ENCODE measurements at regions not wholly inside any gene's neighbourhood (a gene's known extent, or its start where the extent isn't known, plus 50 kb on each side); places are given as distances from the start of the nearest gene placed in this dataset.
A peak's percentile ranks its signal among the peaks of the same experiment; 100 is the strongest.

- TSS peak; percentile 86 for BruUV-seq (replicated peaks)
- CTCF ChIA-PET: interaction anchor here (0.6 to 1.1 kb wide), 2 partner anchors 19 to 1006 kb away, joined by 3 to 4 read pairs; no protein-coding TSS in a partner anchor
- H3K9me3 ChIP-seq (ENCODE audit: low read length): no peaks in the 10 kb centered on the region
- peak overlapping the region; percentile 20 for H3K27ac ChIP-seq (ENCODE audit: low read length)
- peak overlapping the region; percentile 43 for H3K4me3 ChIP-seq (ENCODE audit: low read length)
- DNase-seq (peak; percentile 72), ATAC-seq (peak; percentile 90)
- H3K9me2 ChIP-seq (replicated peaks; ENCODE audit: low read length): no peaks in the 10 kb centered on the region
- peaks cover 18% of the 10 kb centered on the region for H3K4me1 ChIP-seq (ENCODE audit: insufficient read depth, low read length)
- H3K9ac ChIP-seq (ENCODE audit: low read length): no peak overlapping the region
- TF ChIP-seq EZH2phosphoT487 (IDR thresholded peaks at IDR 0.05; ENCODE audit: borderline replicate concordance, low read length) (no peak), EZH2 (IDR thresholded peaks at IDR 0.05; ENCODE audit: low read length, unreplicated experiment) (no peak), CTCF (conservative IDR thresholded peaks at IDR 0.05; ENCODE audit: low read depth, low read length) (no peak)
- H2AFZ ChIP-seq (ENCODE audit: low read length): peak overlapping the region; percentile 74
- intact Hi-C loops (cut with micrococcal nuclease): loop anchor here (1.0 kb wide), 1 partner anchor 12 kb away; no protein-coding TSS in a partner anchor
- peak overlapping the region; percentile 68 for H3K4me2 ChIP-seq (ENCODE audit: low read length)
- H3K27me3 ChIP-seq (ENCODE audit: low read length): no peaks in the 10 kb centered on the region
- POLR2A ChIA-PET (ENCODE audit: unreplicated experiment): interaction anchor here (0.6 to 0.9 kb wide), 3 partner anchors 76 to 122 kb away, joined by 3 to 9 read pairs (median 4); no protein-coding TSS in a partner anchor
- H4K20me1 ChIP-seq (ENCODE audit: low read length): no peaks in the 10 kb centered on the region
- no peaks in the 10 kb centered on the region for H3K36me3 ChIP-seq (ENCODE audit: low read depth, low read length)
- no peaks in the 10 kb centered on the region for H3K79me2 ChIP-seq (ENCODE audit: low read length)
- H3F3A ChIP-seq (ENCODE audit: low read length, unreplicated experiment): no peaks in the 10 kb centered on the region
Observed at GRCh38 chr2:150601280-150602038, 114.0 kb upstream of the RND3 start.

DNA sequence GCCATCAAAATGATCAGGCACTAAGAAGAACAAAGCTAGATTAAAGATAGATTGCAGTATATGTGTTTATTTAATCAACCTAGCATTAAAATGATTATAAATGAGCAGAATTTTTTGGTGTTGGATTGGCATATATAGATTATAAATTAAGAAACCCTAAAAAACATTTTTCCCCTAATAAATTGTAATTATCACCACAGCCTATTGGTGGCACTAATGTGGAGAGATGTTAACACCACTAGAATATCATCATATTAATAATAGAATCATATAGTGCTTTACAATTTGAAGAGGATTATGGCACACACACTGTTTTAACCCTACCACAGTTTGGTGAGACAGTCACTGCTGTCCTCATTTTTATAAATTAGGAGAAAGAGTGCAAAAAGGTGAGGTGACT lies 112.4 kb upstream of the RND3 start:
- Histone ChIP-seq H3K27ac (ENCODE audit: low read length) (no peak overlapping the region), H3K9me2 (replicated peaks; ENCODE audit: low read length) (no peaks in the 10 kb centered on the region), H2AFZ (ENCODE audit: low read length) (no peak overlapping the region), H3F3A (ENCODE audit: low read length, unreplicated experiment) (no peaks in the 10 kb centered on the region), H4K20me1 (ENCODE audit: low read length) (no peaks in the 10 kb centered on the region), H3K9ac (ENCODE audit: low read length) (no peak overlapping the region), H3K4me1 (ENCODE audit: insufficient read depth, low read length) (peaks cover 16% of the 10 kb centered on the region), H3K9me3 (ENCODE audit: low read length) (no peaks in the 10 kb centered on the region), H3K27me3 (ENCODE audit: low read length) (no peaks in the 10 kb centered on the region), H3K79me2 (ENCODE audit: low read length) (no peaks in the 10 kb centered on the region), H3K4me3 (ENCODE audit: low read length) (no peak overlapping the region), H3K36me3 (ENCODE audit: low read depth, low read length) (no peaks in the 10 kb centered on the region), H3K4me2 (ENCODE audit: low read length) (no peak overlapping the region)
- ChIA-PET POLR2A (ENCODE audit: unreplicated experiment) (no interaction called here), CTCF (interaction anchor here (0.6 kb wide), 1 partner anchor 545 kb away, joined by 3 read pairs; no protein-coding TSS in a partner anchor)
- TF ChIP-seq EZH2phosphoT487 (IDR thresholded peaks at IDR 0.05; ENCODE audit: borderline replicate concordance, low read length) (no peak), CTCF (conservative IDR thresholded peaks at IDR 0.05; ENCODE audit: low read depth, low read length) (peak; percentile 51)
- ATAC-seq: no peak
- intact Hi-C loops (cut with micrococcal nuclease): no loop called here
- no TSS peak for BruUV-seq (replicated peaks)
- no peak for DNase-seq

- intact Hi-C loops (cut with micrococcal nuclease): no loop called here
- TF ChIP-seq CTCF (conservative IDR thresholded peaks at IDR 0.05; ENCODE audit: low read depth, low read length) (no peak), EZH2 (IDR thresholded peaks at IDR 0.05; ENCODE audit: low read length, unreplicated experiment) (no peak), EZH2phosphoT487 (IDR thresholded peaks at IDR 0.05; ENCODE audit: borderline replicate concordance, low read length) (no peak)
- no peaks in the 10 kb centered on the region for H3K79me2 ChIP-seq (ENCODE audit: low read length)
- H3K27me3 ChIP-seq (ENCODE audit: low read length): no peaks in the 10 kb centered on the region
- H3K9ac ChIP-seq (ENCODE audit: low read length): no peak overlapping the region
- no peak for ATAC-seq
- no peaks in the 10 kb centered on the region for H3K9me3 ChIP-seq (ENCODE audit: low read length)
- no peaks in the 10 kb centered on the region for H4K20me1 ChIP-seq (ENCODE audit: low read length)
- no peak overlapping the region for H3K4me3 ChIP-seq (ENCODE audit: low read length)
- no peaks in the 10 kb centered on the region for H3F3A ChIP-seq (ENCODE audit: low read length, unreplicated experiment)
- H3K4me1 ChIP-seq (ENCODE audit: insufficient read depth, low read length): peaks cover 16% of the 10 kb centered on the region
- POLR2A ChIA-PET (ENCODE audit: unreplicated experiment): no interaction called here
- no peaks in the 10 kb centered on the region for H3K36me3 ChIP-seq (ENCODE audit: low read depth, low read length)
- DNase-seq: no peak
- CTCF ChIA-PET: no interaction called here
- no peaks in the 10 kb centered on the region for H3K9me2 ChIP-seq (replicated peaks; ENCODE audit: low read length)
- BruUV-seq (replicated peaks): no TSS peak
- no peak overlapping the region for H3K4me2 ChIP-seq (ENCODE audit: low read length)
- no peak overlapping the region for H2AFZ ChIP-seq (ENCODE audit: low read length)
- no peak overlapping the region for H3K27ac ChIP-seq (ENCODE audit: low read length)
Observed at GRCh38 chr2:150598383-150598782, 110.9 kb upstream of the RND3 start.

Measured in PC-3 (cell line).